GM19238 (cell line): ENCODE measurements at regions not wholly inside any gene's neighbourhood (a gene's known extent, or its start where the extent isn't known, plus 50 kb on each side); places are given as distances from the start of the nearest gene placed in this dataset.

Experiments used
- DNase-seq: peaks from one replicate; pipeline ENCODE4 v3.0.0; 2011; ENCODE audit warnings: low spot score; ENCODE audit not compliant: insufficient read length

DNA sequence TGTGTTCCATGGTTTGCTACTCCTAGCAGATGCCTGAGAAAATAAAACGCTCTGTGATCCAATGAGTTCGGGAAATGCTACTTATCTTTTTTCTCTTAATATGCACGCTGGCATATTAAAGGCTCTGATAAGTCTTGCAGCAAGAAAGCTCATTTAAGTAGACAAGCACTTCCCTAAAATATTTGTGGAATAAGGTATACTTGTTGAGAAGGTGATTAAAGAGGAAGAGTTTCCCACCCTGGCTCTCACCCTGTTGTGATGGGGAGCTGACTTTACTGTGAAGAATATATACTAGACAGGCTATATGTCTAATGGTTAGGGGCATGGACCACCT, 279.4 kb downstream of the RPS24 start:
- DNase-seq: no peak

DNA sequence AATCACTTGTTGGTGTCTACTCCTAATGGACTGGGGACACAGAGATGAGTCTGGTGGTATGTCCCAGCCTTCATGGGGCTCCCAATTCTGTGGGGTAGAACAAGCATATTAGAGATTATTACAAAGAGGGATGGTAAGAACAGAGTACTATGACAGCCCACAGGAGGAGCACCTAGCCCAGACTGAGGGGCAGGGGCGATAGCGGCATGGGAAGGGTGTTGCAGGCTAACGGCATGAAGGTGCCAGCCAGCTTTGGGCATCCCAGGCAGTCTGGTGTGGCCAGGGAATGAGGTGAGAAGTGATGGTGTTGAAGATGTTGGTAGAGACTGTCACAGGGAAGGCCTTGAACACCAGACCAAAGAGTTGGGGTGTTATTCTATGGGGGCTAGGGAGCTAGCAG, 280.0 kb downstream of the RPS24 start:
- no peak for DNase-seq

DNA sequence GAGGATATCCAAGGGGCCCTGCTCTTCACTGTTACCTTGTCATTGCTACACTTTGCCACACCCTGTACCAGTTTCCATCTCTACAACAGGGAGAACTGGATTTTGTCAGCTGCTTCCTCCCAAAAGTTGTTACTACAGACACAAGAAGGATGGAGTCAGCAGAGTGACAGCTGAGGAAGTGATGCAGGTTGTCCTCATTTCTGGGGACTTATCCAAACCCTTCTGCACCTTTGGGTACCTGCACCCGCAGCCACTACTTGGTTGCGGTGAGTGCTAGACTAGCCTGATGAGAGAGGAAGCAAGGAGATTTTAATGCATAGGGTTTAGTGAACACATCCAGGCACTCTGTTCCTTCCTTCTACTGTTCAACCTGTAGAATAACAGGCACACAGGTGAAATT, 281.0 kb downstream of the RPS24 start:
- no peak for DNase-seq

DNA sequence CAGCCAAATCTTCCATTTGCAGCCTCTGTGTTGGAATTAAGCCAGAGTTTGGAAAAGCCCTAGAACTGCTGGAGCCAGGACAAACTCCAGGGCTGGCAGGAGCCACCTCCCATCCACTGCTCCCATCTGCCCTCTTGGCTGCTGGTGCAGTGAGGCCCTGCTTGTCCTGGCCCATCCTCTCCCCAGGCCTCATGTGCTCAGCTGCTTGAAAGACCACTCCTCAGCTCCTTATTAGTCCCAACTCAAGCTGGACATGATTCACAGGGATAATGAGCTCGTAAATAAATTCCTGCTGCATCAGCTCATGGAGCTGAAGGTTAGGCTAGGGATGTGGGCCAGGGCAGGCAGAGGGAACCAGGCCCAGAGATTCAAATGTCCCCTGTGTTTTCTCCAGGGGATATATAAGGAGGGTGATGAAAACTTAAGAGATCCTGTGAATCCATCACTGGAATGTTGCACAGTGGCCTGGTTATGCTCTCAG, 282.8 kb downstream of the RPS24 start:
- no peak for DNase-seq

DNA sequence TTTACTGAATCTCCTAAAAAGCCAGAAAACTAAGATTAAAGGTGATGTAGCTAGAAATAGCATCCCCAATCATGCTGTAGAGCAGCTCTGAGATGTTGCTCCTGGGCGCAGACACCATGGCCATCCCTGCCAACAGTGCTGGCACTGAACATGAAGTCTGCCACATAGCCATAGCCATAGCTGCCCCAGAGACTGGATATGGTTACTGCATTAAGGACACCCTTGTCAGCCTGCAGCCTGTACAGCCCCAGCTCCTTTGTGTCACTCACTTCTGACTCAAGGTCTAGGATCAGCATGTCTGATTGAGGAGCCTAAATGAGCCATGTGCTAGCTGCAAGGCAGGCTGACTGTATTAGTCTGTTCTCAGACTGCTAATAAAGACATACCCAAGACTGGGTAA, 284.6 kb downstream of the RPS24 start:
- DNase-seq: no peak

GRCh38 chr10:78319371-78319770, 285.7 kb downstream of the RPS24 start:
- no peak for DNase-seq

DNA sequence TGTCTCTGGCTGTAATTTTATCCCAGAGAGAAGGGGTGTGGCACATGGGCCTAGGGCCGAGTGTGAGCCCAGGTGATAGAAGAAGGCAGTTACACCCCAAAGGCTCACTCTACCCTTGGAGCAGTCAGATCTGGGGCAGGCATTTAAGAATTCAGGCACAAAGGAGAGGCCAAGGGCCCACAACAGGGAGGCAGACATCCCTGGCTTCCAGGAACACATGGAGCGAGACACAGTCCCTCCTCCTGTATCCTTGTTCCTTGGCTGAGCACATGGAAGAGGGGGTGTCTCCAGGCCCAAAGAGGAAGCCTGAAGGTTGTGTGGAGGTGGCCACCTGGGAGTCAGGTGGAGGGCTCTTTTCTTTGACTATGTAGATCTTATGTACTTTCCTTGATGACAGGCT, 286.2 kb downstream of the RPS24 start:
- no peak for DNase-seq

GRCh38 chr10:78320506-78320905, 286.8 kb downstream of the RPS24 start:
- no peak for DNase-seq

GRCh38 chr10:78321000-78321399, 287.3 kb downstream of the RPS24 start:
- DNase-seq: no peak

GRCh38 chr10:78321500-78321899, 287.8 kb downstream of the RPS24 start:
- no peak for DNase-seq

GRCh38 chr10:78326372-78326771, 292.7 kb downstream of the RPS24 start:
- DNase-seq: no peak

GRCh38 chr10:78327778-78328591, 294.3 kb downstream of the RPS24 start:
- no peak for DNase-seq

DNA sequence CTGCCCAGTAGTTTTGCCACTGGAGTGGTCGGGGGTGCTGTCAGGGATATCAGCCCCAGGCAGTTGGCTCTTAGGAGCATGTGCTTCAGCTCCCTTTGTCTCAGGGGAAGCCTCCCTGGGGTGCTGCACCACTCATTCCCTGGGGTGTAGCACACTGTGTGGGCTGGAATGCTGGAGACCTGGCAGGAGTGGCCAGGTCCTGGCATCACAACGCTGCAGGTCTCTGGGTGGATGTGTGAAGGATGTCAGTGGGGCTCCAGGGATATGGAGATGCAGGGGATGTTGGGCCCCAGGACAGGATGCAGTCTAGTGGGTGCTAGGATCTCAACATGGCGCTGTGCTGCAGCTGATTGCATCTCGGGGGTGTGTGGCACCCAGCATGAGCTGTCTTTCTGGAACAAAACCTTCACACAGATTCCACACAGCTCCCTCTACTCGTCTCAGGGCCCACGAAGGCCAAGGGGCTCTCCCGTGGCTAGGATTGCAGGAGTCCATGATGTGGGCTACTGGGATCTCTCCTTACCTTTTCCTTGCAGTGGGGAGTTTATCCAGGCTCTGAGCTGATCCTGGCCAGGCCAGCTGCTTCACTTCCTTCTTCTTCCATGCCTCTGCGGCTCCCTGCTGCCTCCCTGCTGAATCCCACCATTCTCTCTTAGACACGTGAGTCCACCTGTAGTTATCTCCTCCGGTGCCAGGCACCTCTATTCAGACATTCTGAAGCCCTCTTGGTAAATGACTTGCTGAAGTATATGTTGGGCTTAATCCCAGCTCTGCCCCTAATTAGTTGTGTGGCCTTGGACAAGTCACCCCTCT, 295.1 kb downstream of the RPS24 start:
- no peak for DNase-seq

DNA sequence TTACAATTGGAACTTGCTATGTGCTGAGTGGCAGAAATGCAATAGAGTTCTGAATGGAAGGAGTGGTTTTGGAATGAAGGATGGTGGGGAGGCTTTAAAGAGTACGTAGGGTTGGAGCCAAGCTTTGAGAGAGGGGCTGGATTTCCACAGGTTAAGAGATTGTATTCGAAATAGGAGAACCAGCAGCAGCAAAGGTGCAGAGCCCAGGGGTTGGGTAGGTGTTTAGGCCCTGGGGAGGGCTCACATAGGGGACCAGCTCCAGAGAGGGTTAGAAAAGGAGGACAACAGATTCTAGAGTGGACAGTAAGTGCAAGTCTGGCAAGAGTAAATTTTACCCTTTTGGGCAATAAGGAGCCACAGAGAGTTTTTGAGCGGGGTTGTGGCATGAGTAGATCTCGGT, 297.2 kb downstream of the RPS24 start:
- no peak for DNase-seq

- no peak for DNase-seq
Observed at GRCh38 chr10:78331391-78331922, 297.8 kb downstream of the RPS24 start.

DNA sequence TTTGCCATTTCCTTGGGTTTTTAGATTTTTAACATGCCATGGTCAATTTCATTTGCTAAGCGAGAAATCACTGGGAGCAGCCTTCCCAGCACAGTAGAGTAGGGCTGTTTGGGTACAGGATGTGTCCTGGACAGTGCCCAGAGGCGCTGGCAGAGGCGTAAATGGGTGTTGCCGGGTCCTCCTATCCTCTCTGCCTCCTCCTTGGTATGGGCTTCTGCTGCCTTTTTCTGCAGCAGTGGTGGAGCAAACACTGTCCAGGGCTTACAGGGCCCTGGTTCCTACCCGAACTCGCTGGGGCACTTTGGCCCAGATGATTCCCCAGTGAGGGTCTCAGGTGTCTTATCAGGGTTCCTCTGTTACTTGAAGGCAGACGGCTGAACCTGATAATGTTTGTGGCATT, 298.3 kb downstream of the RPS24 start:
- DNase-seq: no peak

- no peak for DNase-seq
Observed at GRCh38 chr10:78332657-78333056, 299.0 kb downstream of the RPS24 start.

DNA sequence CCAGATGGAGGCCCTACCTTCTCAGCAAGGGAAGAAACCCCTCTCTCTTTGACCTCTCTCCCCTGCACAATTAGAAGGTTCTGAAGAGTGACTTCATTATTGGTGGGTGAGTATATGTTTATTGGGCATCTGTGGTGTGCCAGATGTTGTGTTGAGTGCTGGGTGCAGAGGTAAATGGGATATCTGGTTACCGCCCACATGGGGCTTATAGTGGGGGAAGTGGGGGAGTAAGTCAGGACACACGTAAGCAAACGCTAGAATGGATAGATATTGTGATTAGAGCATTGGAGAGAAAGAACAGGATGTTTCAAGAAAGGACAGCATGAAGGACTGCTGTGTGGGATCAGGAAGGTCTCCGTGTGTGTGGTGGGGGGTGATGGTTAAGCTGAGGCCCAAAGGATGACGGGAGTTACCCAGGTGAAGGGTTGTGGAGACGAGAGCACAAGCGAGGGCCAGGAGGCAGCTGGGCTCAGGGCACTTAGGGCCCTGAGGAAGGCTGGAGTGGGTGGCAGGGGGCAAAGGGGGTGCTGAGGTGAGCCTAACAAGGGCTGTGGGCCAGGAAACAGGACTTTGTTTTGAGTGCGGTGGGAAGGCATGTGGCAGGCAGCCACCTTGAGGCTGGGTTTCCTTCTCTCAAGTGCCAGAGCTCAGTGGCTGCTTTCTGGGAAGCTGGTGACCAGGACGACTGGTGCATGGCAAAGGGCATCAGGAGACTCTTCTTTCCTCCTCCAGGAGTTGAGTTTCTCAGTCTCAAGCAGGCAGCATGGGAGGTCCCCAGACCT, 299.9 kb downstream of the RPS24 start:
- DNase-seq: no peak

DNA sequence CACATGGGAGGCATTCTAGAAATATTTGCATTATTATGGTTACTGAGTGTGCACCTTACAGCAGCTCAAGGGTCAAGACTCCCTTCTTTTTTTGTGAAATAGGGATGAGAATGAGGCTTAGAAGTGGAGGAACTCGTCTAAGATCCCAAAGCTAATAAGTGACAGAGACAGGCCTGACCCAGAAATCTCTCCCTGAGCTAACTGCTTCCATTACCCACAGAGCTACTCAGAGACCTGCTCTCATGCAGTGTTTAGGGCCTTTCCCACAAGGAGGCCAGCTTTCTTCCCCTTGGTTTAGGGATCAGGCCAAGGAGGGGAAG, 301.7 kb downstream of the RPS24 start:
- DNase-seq: no peak

DNA sequence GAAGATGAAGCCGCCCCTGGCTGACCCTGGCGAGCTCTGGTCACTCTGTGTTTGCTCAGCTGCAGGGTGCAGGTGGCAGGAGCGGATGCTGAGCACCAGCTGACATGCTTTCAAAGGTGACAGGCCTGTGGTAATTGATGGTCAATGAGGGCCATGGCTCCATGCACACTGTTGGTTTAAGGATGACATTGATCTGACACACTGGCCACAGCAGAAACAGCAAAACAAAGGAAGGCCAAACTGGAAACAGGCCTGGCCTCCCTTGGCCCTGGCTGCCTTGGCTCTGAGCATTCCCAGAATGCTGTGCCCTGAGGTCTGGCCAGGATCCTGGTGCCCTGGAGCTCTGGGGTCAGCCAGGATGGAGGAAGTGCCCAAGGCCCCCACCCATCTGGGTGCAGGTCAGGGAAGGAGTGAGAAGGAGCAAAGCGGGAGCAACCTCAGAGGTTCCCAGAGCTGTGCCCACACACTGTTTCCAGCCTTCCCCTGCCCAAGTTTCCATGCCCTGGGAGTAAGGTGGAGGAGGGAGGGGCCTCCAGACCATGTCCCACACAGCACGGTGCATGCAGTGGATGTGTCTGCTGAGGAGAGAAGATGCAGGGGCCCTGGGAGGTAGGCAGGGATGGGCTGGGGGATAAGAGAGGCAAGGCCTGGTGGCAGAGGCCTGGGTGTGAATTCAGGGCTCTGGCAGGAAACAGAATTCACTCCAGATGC, 302.2 kb downstream of the RPS24 start:
- no peak for DNase-seq

GRCh38 chr10:78336402-78336791, 302.7 kb downstream of the RPS24 start:
- DNase-seq: no peak
